ENCODE measurements at regions not wholly inside any gene's neighbourhood (a gene's known extent, or its start where the extent isn't known, plus 50 kb on each side); places are given as distances from the start of the nearest gene placed in this dataset.

GRCh38 chr4:11914406-11914805 lies 485.7 kb upstream of the HS3ST1 start:
- TF ChIP-seq CTCF (IDR thresholded peaks at IDR 0.05; ENCODE audit: control insufficient read depth, insufficient read depth, low read depth, low read length, missing control alignments) = no peak
- no peak overlapping the region for H3K4me3 ChIP-seq (ENCODE audit: control insufficient read depth, low read depth, low read length)
- DNase-seq (ENCODE audit: low read depth) = no peak

DNA sequence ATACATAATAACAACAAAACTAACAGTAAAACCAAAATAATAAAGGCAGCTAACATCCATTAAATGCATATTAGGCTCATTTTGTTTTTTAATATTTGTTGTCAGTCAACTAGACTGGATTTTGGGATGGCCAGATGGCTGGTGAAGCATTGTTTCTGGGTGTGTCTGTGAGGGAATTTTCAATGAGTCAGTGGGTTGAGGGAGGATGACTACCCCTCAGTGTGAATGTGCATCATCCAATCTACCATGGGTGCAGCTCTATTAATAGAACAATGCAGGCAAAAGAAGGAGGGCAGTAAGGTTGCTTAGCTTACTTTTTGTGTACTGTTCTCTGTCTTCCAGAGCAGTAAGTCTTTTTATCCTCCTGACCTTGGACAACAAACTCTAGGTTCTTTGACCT lies 484.2 kb upstream of the HS3ST1 start:
- no peak overlapping the region for H3K4me3 ChIP-seq (ENCODE audit: control insufficient read depth, low read depth, low read length)
- no peak for DNase-seq (ENCODE audit: low read depth)
- no peak for TF ChIP-seq CTCF (IDR thresholded peaks at IDR 0.05; ENCODE audit: control insufficient read depth, insufficient read depth, low read depth, low read length, missing control alignments)

GRCh38 chr4:11910812-11911211 lies 482.1 kb upstream of the HS3ST1 start:
- no peak for DNase-seq (ENCODE audit: low read depth)
- no peak for TF ChIP-seq CTCF (IDR thresholded peaks at IDR 0.05; ENCODE audit: control insufficient read depth, insufficient read depth, low read depth, low read length, missing control alignments)
- no peak overlapping the region for H3K4me3 ChIP-seq (ENCODE audit: control insufficient read depth, low read depth, low read length)

DNA sequence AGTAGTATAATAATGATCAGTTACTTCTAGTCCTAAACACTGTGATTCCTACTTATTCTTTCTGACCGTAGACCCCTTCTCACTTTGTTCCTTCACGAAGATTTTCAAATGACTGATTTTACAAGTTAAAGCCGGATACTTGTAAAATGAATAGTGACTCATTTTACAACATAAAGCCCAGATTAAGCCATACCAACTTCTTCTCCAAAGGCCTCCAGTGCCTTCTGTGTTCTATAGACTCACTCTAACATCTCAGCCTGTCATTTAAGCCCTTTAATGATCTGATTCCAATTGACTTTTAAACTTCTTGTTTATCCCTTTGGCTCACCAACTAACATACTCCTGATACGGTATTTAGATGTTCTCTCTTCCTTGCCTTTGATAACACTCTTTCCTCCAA lies 480.0 kb upstream of the HS3ST1 start:
- no peak overlapping the region for H3K4me3 ChIP-seq (ENCODE audit: control insufficient read depth, low read depth, low read length)
- DNase-seq (ENCODE audit: low read depth) = no peak
- no peak for TF ChIP-seq CTCF (IDR thresholded peaks at IDR 0.05; ENCODE audit: control insufficient read depth, insufficient read depth, low read depth, low read length, missing control alignments)

DNA sequence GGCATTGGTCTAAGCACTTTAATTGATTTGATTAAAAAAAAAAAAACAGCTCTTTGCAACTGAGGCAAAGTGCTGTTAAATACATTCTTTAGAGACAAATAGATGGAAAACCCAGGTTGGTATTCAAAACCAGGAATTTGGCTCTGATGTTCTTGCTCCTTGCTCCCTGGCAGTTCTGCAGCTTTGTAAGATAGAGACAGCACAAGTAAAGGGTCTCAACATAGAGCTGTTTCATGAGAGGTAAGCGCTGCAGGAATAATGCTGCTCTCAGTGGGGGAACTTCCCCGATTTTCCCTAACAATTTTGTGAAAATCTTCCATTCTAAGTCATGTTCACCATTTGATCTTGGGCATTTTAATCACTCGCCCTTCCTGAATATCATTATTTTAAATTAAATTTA lies 479.5 kb upstream of the HS3ST1 start:
- TF ChIP-seq CTCF (IDR thresholded peaks at IDR 0.05; ENCODE audit: control insufficient read depth, insufficient read depth, low read depth, low read length, missing control alignments) = no peak
- H3K4me3 ChIP-seq (ENCODE audit: control insufficient read depth, low read depth, low read length) = no peak overlapping the region
- DNase-seq (ENCODE audit: low read depth) = no peak

DNA sequence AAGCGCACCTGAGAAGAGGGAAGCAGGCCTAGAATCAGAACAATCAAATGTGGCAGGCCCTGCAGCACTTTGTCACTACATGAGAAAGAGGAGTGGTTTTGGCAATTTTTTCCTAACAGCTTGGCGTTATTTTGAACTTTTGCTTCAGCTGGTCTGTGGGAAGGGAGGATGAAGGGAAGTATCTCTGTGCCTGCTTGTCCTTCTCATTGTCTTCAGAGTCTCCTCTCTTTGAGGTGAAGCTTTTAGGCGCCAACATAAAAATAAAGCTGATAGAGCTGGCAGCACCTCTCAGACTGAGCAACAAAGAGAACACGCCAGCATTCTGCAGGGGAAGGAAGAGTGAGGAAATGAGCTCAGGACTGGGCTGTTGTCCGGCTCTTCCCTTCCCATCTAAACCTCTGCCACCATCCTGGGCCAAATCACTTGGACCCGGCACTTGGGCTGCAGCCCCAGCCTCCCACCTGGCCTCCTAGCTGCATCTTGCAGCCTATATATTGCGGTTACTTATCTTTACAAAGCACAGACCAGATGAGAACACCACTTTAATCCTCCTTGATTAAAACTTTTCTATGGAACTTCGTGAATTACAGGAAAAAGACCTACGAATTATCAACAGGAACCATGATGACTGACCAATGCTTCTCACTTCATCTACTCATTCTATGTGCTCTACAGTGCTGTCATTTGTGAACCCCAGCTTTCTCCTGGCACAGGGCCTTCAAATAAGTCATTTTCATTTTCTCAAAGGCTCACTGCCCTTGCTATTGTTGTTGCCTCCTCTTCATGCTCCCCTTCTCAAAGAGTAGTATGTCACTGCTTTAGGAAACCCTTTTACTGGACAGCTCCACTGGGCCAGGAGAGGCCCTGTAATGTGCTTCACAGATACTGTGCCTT lies 476.4 kb upstream of the HS3ST1 start:
- TF ChIP-seq CTCF (IDR thresholded peaks at IDR 0.05; ENCODE audit: control insufficient read depth, insufficient read depth, low read depth, low read length, missing control alignments) = no peak
- DNase-seq (ENCODE audit: low read depth) = no peak
- H3K4me3 ChIP-seq (ENCODE audit: control insufficient read depth, low read depth, low read length) = no peak overlapping the region
